ENCODE measurements at regions not wholly inside any gene's neighbourhood (a gene's known extent, or its start where the extent isn't known, plus 50 kb on each side); places are given as distances from the start of the nearest gene placed in this dataset.
A peak's percentile ranks its signal among the peaks of the same experiment; 100 is the strongest.
"Not testable (repeated sequence)": the region's sequence is repeated elsewhere in the genome, so short reads cannot be mapped to it uniquely, and the experiment has no call there.

- ChIA-PET POLR2A (no interaction called here), CTCF (interaction anchor here (1.4 to 1.8 kb wide), 2 partner anchors 8 to 14 kb away, joined by 3 to 5 read pairs; no protein-coding TSS in a partner anchor)
- H3K4me3 ChIP-seq (ENCODE audit: control insufficient read depth in 1 of 7, extremely low read depth in 1 of 7, insufficient read depth in 4 of 7, low read depth in 2 of 7, low read length in 6 of 7), result no peak overlapping the region
- peaks cover 0 to 8% (median 0%) of the 10 kb centered on the region in 5 experiments for H3K9me3 ChIP-seq (ENCODE audit: control extremely low read depth in 1 of 5, control insufficient read depth in 4 of 5, insufficient read depth in 2 of 5, low read depth in 1 of 5, low read length in 4 of 5)
- H3K27me3 ChIP-seq (replicated peaks in 2 of 5; ENCODE audit: control insufficient read depth in 4 of 5, insufficient read depth in 5 of 5, low read length in 4 of 5), result peaks cover 0 to 4% (median 0%) of the 10 kb centered on the region in 5 experiments
- H3K27ac ChIP-seq (ENCODE audit: insufficient read depth in 1 of 2, low read depth in 1 of 2, low read length in 2 of 2, poor library complexity in 1 of 2, severe bottlenecking in 2 of 2), result no peak overlapping the region
- H3K36me3 ChIP-seq (ENCODE audit: control insufficient read depth in 4 of 4, insufficient read depth in 4 of 4, low read length in 3 of 4), result no peaks in the 10 kb centered on the region
- peak in 1 of 3 donors; percentile 23 for DNase-seq
- H3K4me1 ChIP-seq (ENCODE audit: control extremely low read depth in 1 of 4, control insufficient read depth in 4 of 4, insufficient read depth in 4 of 4, low read length in 3 of 4), result peaks cover 0 to 16% (median 12%) of the 10 kb centered on the region in 4 experiments
Measured at GRCh38 chr12:62196146-62196545, 64.1 kb upstream of the USP15 start.

DNA sequence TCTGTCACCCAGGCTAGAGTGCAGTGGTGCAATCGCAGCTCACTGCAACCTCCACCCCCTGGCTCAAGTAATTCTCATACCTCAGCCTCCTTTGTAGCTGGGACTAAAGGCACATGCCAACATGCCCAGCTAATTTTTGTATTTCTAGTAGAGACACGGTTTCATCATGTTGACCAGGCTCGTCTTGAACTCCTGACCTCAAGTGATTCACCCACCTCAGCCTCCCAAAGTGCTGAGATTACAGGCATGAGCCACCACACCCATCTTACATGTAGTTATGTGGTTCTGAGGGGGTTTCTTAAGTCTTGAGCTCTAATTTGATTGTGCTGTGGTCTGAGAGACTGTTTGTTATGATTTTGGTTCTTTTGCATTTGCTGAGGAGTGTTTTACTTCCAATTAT, 57.3 kb upstream of the USP15 start:
- POLR2A ChIA-PET; H3K27ac ChIP-seq (ENCODE audit: insufficient read depth in 1 of 2, low read depth in 1 of 2, low read length in 2 of 2, poor library complexity in 1 of 2, severe bottlenecking in 2 of 2); H3K4me3 ChIP-seq (ENCODE audit: control insufficient read depth in 1 of 7, extremely low read depth in 1 of 7, insufficient read depth in 4 of 7, low read depth in 2 of 7, low read length in 6 of 7); DNase-seq; H3K36me3 ChIP-seq (ENCODE audit: control insufficient read depth in 4 of 4, insufficient read depth in 4 of 4, low read length in 3 of 4); H3K27me3 ChIP-seq (replicated peaks in 2 of 5; ENCODE audit: control insufficient read depth in 4 of 5, insufficient read depth in 5 of 5, low read length in 4 of 5); H3K4me1 ChIP-seq (ENCODE audit: control extremely low read depth in 1 of 4, control insufficient read depth in 4 of 4, insufficient read depth in 4 of 4, low read length in 3 of 4): not testable (repeated sequence)
- WGBS (ENCODE audit: insufficient coverage), result 100% methylated on average over 1 of the region's 3 CpGs
- CTCF ChIA-PET, result interaction anchor here (2.0 to 2.2 kb wide), 2 partner anchors 8 to 10 kb away, joined by 6 to 10 read pairs; no protein-coding TSS in a partner anchor
- peaks cover 0 to 29% (median 3%) of the 10 kb centered on the region in 5 experiments for H3K9me3 ChIP-seq (ENCODE audit: control extremely low read depth in 1 of 5, control insufficient read depth in 4 of 5, insufficient read depth in 2 of 5, low read depth in 1 of 5, low read length in 4 of 5)

DNA sequence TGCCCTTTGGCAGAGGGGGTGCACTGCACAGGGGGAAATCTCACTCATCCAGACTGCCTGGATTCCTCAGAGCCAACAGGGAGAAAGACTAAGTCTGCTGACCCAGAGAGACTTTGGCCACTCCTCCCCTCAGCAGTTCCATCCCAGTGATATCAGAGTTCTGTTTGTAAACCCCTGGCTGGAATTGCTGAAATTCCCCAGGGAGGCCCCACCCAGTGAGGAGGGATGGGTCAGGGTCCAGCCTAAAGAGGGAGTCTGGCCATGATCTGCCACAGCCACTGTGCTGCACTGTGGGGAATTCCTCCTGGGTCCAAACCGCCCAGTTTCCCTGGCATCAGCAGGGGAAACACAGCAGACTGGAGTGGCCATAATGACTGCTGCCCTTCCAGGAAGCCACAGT, 54.9 kb upstream of the USP15 start:
- Histone ChIP-seq H3K4me3 (ENCODE audit: control insufficient read depth in 1 of 7, extremely low read depth in 1 of 7, insufficient read depth in 4 of 7, low read depth in 2 of 7, low read length in 6 of 7) (no peak overlapping the region), H3K27ac (ENCODE audit: insufficient read depth in 1 of 2, low read depth in 1 of 2, low read length in 2 of 2, poor library complexity in 1 of 2, severe bottlenecking in 2 of 2) (no peak overlapping the region), H3K27me3 (replicated peaks in 2 of 5; ENCODE audit: control insufficient read depth in 4 of 5, insufficient read depth in 5 of 5, low read length in 4 of 5) (no peaks in the 10 kb centered on the region), H3K4me1 (ENCODE audit: control extremely low read depth in 1 of 4, control insufficient read depth in 4 of 4, insufficient read depth in 4 of 4, low read length in 3 of 4) (no peaks in the 10 kb centered on the region), H3K36me3 (ENCODE audit: control insufficient read depth in 4 of 4, insufficient read depth in 4 of 4, low read length in 3 of 4) (no peaks in the 10 kb centered on the region), H3K9me3 (ENCODE audit: control extremely low read depth in 1 of 5, control insufficient read depth in 4 of 5, insufficient read depth in 2 of 5, low read depth in 1 of 5, low read length in 4 of 5) (peaks cover 0 to 23% (median 3%) of the 10 kb centered on the region in 5 experiments)
- 100% methylated on average over 1 of the region's 1 CpG for whole genome bisulfite sequencing (ENCODE audit: insufficient coverage)
- CTCF ChIA-PET, result no interaction called here
- DNase-seq, result no peak
- POLR2A ChIA-PET, result no interaction called here

GRCh38 chr12:62207248-62207647, 53.0 kb upstream of the USP15 start:
- H3K4me3 ChIP-seq (ENCODE audit: control insufficient read depth in 1 of 7, extremely low read depth in 1 of 7, insufficient read depth in 4 of 7, low read depth in 2 of 7, low read length in 6 of 7), result no peak overlapping the region
- H3K9me3 ChIP-seq (ENCODE audit: control extremely low read depth in 1 of 5, control insufficient read depth in 4 of 5, insufficient read depth in 2 of 5, low read depth in 1 of 5, low read length in 4 of 5), result peaks cover 0 to 17% (median 3%) of the 10 kb centered on the region in 5 experiments
- DNase-seq, result no peak
- CTCF ChIA-PET, result interaction anchor here (1.4 kb wide), 1 partner anchor 14 kb away, joined by 3 read pairs; a partner anchor contains a TSS
- no peaks in the 10 kb centered on the region for H3K36me3 ChIP-seq (ENCODE audit: control insufficient read depth in 4 of 4, insufficient read depth in 4 of 4, low read length in 3 of 4)
- WGBS (ENCODE audit: insufficient coverage), result no CpG with 5 or more reads among the region's 1 CpG
- no peaks in the 10 kb centered on the region for H3K4me1 ChIP-seq (ENCODE audit: control extremely low read depth in 1 of 4, control insufficient read depth in 4 of 4, insufficient read depth in 4 of 4, low read length in 3 of 4)
- H3K27me3 ChIP-seq (replicated peaks in 2 of 5; ENCODE audit: control insufficient read depth in 4 of 5, insufficient read depth in 5 of 5, low read length in 4 of 5), result no peaks in the 10 kb centered on the region
- POLR2A ChIA-PET, result no interaction called here
- H3K27ac ChIP-seq (ENCODE audit: insufficient read depth in 1 of 2, low read depth in 1 of 2, low read length in 2 of 2, poor library complexity in 1 of 2, severe bottlenecking in 2 of 2), result no peak overlapping the region

All from common myeloid progenitor, CD34-positive (primary cell).